IPS-18a (cell line): ENCODE measurements at regions not wholly inside any gene's neighbourhood (a gene's known extent, or its start where the extent isn't known, plus 50 kb on each side); places are given as distances from the start of the nearest gene placed in this dataset.

ENCODE experiments used
- H3K27ac ChIP-seq: one replicate; pipeline ENCODE4 v1.5.1; 2013; ENCODE audit warnings: low read length
- H3K27me3 ChIP-seq: one replicate; pipeline ENCODE4 v1.6.1; 2013; ENCODE audit warnings: mild to moderate bottlenecking, low read length; ENCODE audit not compliant: control insufficient read depth, insufficient read depth
- H3K36me3 ChIP-seq: one replicate; pipeline ENCODE4 v1.6.1; 2013; ENCODE audit warnings: low read depth, low read length; ENCODE audit not compliant: control insufficient read depth
- H3K4me1 ChIP-seq: one replicate; pipeline ENCODE4 v1.6.1; 2013; ENCODE audit warnings: low read depth, low read length; ENCODE audit not compliant: control insufficient read depth
- H3K4me3 ChIP-seq: one replicate; pipeline ENCODE4 v1.5.1; 2013; ENCODE audit warnings: low read length
- H3K9ac ChIP-seq: one replicate; pipeline ENCODE4 v1.6.1; 2013; ENCODE audit warnings: mild to moderate bottlenecking, low read length, moderate library complexity
- H3K9me3 ChIP-seq: one replicate; pipeline ENCODE4 v1.6.1; 2013; ENCODE audit warnings: low read depth, low read length; ENCODE audit not compliant: control insufficient read depth

DNA sequence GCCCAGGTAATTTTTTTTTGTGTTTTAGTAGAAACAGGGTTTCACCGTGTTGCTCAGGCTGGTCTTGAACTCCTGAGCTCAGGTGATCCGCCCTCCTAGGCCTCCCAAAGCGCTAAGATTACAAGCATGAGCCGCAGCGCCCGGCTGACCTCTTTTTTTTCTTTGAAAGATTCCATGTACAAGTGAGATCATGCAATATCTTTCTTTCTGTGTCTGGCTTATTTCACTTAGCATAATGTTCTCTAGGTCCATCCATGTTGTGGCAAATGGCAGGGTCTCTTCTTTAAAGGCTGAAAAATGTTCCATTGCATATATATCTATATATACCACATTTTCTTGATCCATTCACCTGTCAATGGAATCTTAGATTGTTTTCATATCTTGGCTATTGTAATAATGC lies 255.0 kb upstream of the MYOCD start:
- H3K9ac ChIP-seq: no peak overlapping the region
- H3K4me1 ChIP-seq: peaks cover 12% of the 10 kb centered on the region
- H3K4me3 ChIP-seq: no peak overlapping the region
- no peaks in the 10 kb centered on the region for H3K36me3 ChIP-seq
- no peaks in the 10 kb centered on the region for H3K27me3 ChIP-seq
- no peak overlapping the region for H3K27ac ChIP-seq
- H3K9me3 ChIP-seq: no peaks in the 10 kb centered on the region

DNA sequence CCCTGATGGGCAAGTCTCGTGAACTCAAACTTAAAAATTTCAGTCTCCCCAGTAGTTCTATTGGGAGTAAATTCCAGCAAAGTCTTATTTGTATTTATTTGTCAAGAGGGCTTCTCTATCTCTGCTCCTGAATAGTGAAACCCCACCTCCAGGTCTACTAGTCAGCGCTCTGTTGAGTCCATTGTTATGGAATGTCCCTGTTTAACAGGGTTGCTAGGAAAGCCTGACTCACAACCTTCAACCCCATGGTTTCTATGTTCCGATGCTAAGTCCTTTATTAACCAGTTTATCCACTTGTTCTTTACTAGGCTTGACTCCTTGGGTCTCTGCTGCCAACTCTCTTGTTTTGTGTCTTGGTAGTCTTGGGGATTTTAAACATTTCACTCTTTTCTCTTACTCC lies 250.7 kb upstream of the MYOCD start:
- Histone ChIP-seq H3K4me3 (no peak overlapping the region), H3K27me3 (no peaks in the 10 kb centered on the region), H3K36me3 (no peaks in the 10 kb centered on the region), H3K9me3 (no peaks in the 10 kb centered on the region), H3K4me1 (peaks cover 12% of the 10 kb centered on the region), H3K27ac (peak overlapping the region; percentile 42), H3K9ac (no peak overlapping the region)

DNA sequence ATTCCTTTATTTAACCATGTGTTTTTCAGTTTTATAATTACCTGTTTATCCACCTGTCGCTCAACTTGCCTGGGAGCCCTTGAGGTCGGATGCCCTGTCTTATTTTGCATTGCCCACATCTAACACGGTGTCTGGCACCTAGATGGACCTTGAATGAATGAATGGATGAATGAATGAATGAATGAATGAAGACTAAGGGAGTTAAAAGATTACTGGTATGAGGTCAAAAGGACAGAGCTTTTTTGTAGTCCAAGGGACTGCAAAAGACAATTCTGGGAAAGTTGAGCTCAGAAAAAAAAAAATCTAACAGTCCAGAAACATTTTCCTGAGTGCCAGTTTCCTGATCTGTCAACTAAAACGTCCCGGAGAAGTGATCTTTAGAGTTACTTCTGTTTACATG lies 244.6 kb upstream of the MYOCD start:
- H3K36me3 ChIP-seq: no peaks in the 10 kb centered on the region
- H3K4me1 ChIP-seq: no peaks in the 10 kb centered on the region
- H3K9ac ChIP-seq: no peak overlapping the region
- no peak overlapping the region for H3K4me3 ChIP-seq
- no peak overlapping the region for H3K27ac ChIP-seq
- no peaks in the 10 kb centered on the region for H3K9me3 ChIP-seq
- no peaks in the 10 kb centered on the region for H3K27me3 ChIP-seq

DNA sequence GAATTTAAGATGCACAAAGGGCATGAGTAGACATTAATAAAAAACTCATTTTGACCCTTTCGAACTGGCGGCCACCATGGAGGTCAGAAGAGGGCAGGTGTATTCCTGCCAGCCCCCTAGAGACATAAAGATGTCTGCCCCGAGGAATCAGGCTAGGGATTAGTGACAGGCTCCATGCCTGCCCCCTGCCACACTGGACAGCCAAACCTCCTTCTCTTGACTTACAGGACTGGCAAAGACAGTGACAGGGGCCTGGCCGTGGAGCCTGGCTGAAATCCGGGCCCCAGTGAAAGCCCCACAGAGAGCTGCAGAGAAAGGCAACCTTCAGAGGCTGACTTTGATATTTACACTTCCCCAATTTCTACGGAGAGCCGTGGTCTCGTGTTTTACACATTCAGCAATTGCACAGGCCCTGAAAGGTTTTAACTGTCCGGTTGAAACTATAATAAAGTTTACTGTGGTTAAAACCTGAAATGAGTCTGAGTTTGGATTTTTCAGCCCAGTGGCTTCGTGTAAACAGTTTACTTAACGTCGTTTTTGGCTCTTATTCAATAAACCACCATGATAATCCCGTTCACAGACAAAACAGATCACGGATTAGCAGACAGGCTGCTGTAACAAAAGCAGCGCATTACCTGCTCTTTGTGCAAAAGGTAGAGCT lies 243.9 kb upstream of the MYOCD start:
- no peaks in the 10 kb centered on the region for H3K4me1 ChIP-seq
- H3K27me3 ChIP-seq: no peaks in the 10 kb centered on the region
- H3K4me3 ChIP-seq: no peak overlapping the region
- H3K36me3 ChIP-seq: no peaks in the 10 kb centered on the region
- no peaks in the 10 kb centered on the region for H3K9me3 ChIP-seq
- H3K27ac ChIP-seq: no peak overlapping the region
- H3K9ac ChIP-seq: no peak overlapping the region

DNA sequence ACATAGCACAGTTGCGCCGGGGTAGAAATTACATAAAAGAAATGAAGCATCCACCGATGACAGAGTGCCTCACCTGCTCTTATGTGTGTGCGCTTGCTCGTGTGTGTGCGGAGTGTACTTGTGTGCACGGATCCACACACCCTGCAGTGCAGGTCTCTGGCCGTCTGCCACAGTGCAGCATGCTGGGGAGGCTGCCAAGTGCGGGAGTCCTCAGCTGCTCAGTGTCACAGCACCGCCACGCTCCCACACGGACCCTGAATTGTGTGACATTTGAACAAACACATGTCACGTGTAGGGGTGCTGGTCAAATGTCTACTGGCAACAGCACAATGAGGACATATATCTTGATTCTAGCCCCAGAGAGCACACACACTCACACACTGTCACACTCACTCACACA lies 243.0 kb upstream of the MYOCD start:
- no peaks in the 10 kb centered on the region for H3K9me3 ChIP-seq
- H3K27ac ChIP-seq: no peak overlapping the region
- no peaks in the 10 kb centered on the region for H3K36me3 ChIP-seq
- no peak overlapping the region for H3K4me3 ChIP-seq
- H3K27me3 ChIP-seq: no peaks in the 10 kb centered on the region
- no peaks in the 10 kb centered on the region for H3K4me1 ChIP-seq
- no peak overlapping the region for H3K9ac ChIP-seq

DNA sequence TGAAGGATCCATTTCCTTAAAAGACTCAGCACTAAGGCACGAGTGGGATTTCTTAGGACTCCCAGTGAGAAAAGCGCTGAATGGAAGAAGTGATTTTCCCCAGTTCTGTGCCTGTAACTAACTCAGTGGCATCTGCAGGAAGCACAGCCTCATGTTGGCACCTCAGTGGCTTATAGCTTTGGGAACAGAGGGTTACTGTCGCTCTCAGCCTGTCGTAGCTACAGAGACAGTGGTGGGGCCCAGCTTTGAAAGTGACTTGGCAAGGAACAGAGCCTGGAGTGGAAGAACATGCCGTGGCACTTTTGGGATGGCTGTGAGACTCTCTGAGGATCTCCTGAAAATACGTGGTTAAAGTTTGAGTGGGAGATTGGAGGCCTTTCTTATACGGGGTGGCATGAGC lies 242.4 kb upstream of the MYOCD start:
- no peaks in the 10 kb centered on the region for H3K4me1 ChIP-seq

DNA sequence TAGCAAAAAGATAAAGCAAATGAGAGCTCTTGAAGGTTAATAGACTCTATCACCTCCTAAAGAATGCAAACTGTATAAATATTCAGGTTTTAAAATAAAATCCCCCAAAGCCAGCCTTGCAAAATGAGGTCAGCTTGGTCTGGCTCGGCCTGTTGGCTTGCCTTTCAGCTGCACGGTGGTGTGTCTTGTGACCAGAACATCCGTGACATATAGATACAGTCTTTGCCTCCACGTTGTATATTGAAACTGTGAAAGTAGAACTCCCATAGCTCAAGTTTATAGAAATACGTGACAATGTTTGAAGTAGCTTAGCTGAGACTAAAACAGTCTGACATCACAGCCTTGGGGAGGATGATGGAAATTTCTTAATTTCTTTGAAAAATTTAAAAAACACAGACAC lies 236.6 kb upstream of the MYOCD start:
- Histone ChIP-seq H3K27me3 (no peaks in the 10 kb centered on the region), H3K9me3 (no peaks in the 10 kb centered on the region), H3K4me3 (no peak overlapping the region), H3K36me3 (no peaks in the 10 kb centered on the region), H3K27ac (no peak overlapping the region), H3K9ac (no peak overlapping the region), H3K4me1 (no peaks in the 10 kb centered on the region)

More for the DNA sequence above, 242.4 kb upstream of the MYOCD start:
- Histone ChIP-seq H3K9me3 (no peaks in the 10 kb centered on the region), H3K36me3 (no peaks in the 10 kb centered on the region), H3K4me3 (no peak overlapping the region), H3K27me3 (no peaks in the 10 kb centered on the region), H3K27ac (no peak overlapping the region), H3K9ac (no peak overlapping the region)

DNA sequence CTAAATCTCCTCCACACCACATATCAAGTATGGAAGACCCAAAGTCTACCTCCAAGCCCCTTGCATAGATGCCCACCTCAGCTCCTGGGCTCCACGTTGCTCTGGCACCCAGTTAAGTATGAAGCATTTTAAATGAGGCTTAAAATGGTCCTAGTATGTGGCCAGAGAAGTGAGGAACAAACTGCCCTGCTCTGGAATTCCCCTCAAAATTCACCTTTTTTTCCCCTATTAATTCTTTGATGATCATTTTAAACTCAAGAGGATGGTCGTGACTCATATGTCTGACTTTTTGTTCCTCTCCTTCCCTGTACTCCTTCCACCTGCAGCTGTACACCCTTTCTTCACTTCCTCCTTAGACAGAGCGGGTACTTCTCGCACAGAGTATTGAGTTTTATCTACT lies 234.5 kb upstream of the MYOCD start:
- Histone ChIP-seq H3K27ac (no peak overlapping the region), H3K9me3 (no peaks in the 10 kb centered on the region), H3K4me3 (no peak overlapping the region), H3K36me3 (no peaks in the 10 kb centered on the region), H3K9ac (no peak overlapping the region), H3K27me3 (no peaks in the 10 kb centered on the region), H3K4me1 (no peaks in the 10 kb centered on the region)

DNA sequence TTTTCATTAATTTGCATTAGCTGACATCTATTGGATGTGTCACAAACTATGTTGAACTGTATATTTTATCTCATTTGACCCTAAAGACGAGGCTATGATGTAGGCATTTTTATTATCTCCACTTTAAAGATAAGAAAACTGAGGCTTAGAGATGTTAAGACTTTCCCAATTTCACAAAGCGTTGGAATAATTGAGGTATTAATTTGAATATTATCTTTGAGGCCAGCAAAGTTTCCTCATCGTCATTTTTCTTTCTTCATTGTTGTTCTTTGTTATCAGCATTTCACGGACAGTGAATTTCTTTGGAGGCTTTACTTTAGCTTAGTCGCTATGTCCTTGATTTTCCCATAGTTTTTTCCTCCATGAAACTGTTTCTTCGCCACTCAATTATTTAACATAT lies 227.5 kb upstream of the MYOCD start:
- no peak overlapping the region for H3K27ac ChIP-seq
- H3K9me3 ChIP-seq: no peaks in the 10 kb centered on the region
- H3K4me3 ChIP-seq: no peak overlapping the region
- no peaks in the 10 kb centered on the region for H3K36me3 ChIP-seq
- no peak overlapping the region for H3K9ac ChIP-seq
- H3K27me3 ChIP-seq: no peaks in the 10 kb centered on the region
- no peaks in the 10 kb centered on the region for H3K4me1 ChIP-seq

DNA sequence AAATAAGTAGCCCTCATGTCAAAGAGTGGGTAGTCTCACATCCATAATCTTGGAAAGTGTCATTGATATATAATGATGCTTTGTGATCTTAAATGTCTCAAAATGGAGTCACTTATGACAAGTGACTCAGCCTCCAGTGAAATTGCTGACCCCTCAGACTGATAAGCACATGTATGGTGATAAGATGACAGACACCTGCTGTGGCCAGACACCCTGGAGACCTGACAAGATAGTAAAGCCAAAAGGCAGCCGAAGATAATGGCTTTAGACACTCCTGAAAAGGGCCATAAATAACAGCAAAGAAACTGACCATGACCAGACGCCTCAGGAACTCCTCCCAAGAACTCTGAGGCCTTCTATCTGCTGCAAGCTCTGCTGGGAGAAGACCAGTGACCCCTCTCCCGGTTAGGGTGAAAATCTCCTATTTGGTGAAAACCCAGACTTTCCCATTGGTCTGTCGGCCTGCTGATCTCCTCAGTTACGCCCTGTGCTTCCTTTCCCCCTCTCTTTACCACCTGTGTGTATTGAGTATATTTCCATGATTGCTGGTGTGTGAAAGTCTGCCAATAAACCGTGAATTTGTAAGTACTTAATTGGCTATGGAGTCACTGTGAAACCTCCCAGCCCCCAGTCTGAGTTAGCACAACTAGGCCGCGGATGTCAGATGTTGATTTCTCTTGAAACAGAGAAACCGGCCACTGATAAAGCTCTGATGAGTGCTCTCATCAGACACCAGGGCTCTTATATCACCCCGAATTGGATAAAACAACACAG lies 226.7 kb upstream of the MYOCD start:
- Histone ChIP-seq H3K9ac (no peak overlapping the region), H3K36me3 (no peaks in the 10 kb centered on the region), H3K4me1 (no peaks in the 10 kb centered on the region), H3K9me3 (no peaks in the 10 kb centered on the region), H3K4me3 (no peak overlapping the region), H3K27me3 (no peaks in the 10 kb centered on the region), H3K27ac (no peak overlapping the region)

DNA sequence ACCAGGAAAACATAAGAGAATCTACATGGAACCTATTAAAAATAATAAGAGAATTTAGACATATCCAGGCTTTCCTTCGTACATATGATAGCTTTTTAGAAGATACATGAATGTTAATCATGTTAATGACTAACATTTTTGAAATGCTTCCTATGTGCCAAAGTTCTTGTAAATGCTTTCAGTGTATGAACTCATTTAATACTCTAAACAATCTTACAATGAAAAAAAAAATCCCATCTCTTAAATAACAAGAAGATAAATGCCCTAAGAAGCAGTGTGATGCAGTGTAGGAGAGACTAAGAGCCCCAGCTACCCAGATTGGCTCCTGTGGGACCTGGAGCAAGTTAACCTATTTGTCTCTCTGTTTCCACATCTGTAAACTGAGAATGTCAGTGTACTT lies 220.4 kb upstream of the MYOCD start:
- H3K9ac ChIP-seq: no peak overlapping the region
- no peak overlapping the region for H3K4me3 ChIP-seq
- no peaks in the 10 kb centered on the region for H3K4me1 ChIP-seq
- no peaks in the 10 kb centered on the region for H3K9me3 ChIP-seq
- H3K36me3 ChIP-seq: no peaks in the 10 kb centered on the region
- H3K27me3 ChIP-seq: no peaks in the 10 kb centered on the region
- H3K27ac ChIP-seq: no peak overlapping the region

DNA sequence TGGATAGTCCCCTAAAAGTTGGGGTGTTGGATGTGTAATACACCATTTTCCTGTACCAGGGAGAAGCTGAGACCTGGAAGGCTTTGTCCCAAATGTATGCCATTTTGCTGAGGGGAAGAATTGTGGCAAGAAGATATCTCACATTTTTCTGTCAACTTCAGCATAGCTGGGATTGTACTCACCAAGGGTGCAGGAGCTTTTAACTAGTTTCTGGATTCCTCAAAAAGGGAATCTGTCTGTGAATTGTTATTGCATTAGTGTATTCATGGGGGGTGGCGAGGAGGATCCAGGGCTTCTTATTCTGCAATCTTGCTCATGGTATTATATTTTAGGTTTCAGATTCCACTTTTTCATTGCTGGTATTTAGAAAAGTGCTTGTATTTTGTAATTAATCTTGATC lies 208.2 kb upstream of the MYOCD start:
- H3K4me3 ChIP-seq: no peak overlapping the region
- H3K27ac ChIP-seq: no peak overlapping the region
- no peaks in the 10 kb centered on the region for H3K27me3 ChIP-seq
- H3K36me3 ChIP-seq: no peaks in the 10 kb centered on the region
- H3K9me3 ChIP-seq: no peaks in the 10 kb centered on the region
- H3K4me1 ChIP-seq: no peaks in the 10 kb centered on the region
- H3K9ac ChIP-seq: no peak overlapping the region
